ENCODE measurements at regions not wholly inside any gene's neighbourhood (a gene's known extent, or its start where the extent isn't known, plus 50 kb on each side); places are given as distances from the start of the nearest gene placed in this dataset.

GRCh38 chr17:72187556-72187955 is 66.7 kb downstream of the SOX9 start:
- CTCF ChIA-PET, result no interaction called here
- POLR2A ChIA-PET, result no interaction called here
- Mint-ChIP-seq H3K27me3 (ENCODE audit: insufficient read depth, unreplicated experiment) (no peaks in the 10 kb centered on the region), H3K9me3 (ENCODE audit: unreplicated experiment) (no peaks in the 10 kb centered on the region), H3K4me3 (ENCODE audit: unreplicated experiment) (no peak overlapping the region), H3K4me1 (ENCODE audit: insufficient read depth, unreplicated experiment) (peaks cover 2% of the 10 kb centered on the region), H3K36me3 (ENCODE audit: insufficient read depth, unreplicated experiment) (no peaks in the 10 kb centered on the region), H3K27ac (ENCODE audit: low read depth, unreplicated experiment) (no peak overlapping the region)
- TF ChIP-seq CTCF (IDR thresholded peaks at IDR 0.05; ENCODE audit: unreplicated experiment), result no peak
- no peak for DNase-seq (ENCODE audit: unreplicated experiment)
- no TSS peak for BruUV-seq (replicated peaks)
- intact Hi-C loops (cut with micrococcal nuclease), result no loop called here

- BruUV-seq (replicated peaks), result no TSS peak
- H3K4me1 Mint-ChIP-seq (ENCODE audit: insufficient read depth, unreplicated experiment), result peaks cover 7% of the 10 kb centered on the region
- TF ChIP-seq CTCF (IDR thresholded peaks at IDR 0.05; ENCODE audit: unreplicated experiment), result no peak
- POLR2A ChIA-PET, result no interaction called here
- CTCF ChIA-PET, result no interaction called here
- H3K9me3 Mint-ChIP-seq (ENCODE audit: unreplicated experiment), result no peaks in the 10 kb centered on the region
- intact Hi-C loops (cut with micrococcal nuclease), result no loop called here
- no peak overlapping the region for H3K27ac Mint-ChIP-seq (ENCODE audit: low read depth, unreplicated experiment)
- no peak overlapping the region for H3K4me3 Mint-ChIP-seq (ENCODE audit: unreplicated experiment)
- H3K36me3 Mint-ChIP-seq (ENCODE audit: insufficient read depth, unreplicated experiment), result no peaks in the 10 kb centered on the region
- DNase-seq (ENCODE audit: unreplicated experiment), result no peak
- H3K27me3 Mint-ChIP-seq (ENCODE audit: insufficient read depth, unreplicated experiment), result no peaks in the 10 kb centered on the region
These were observed 68.0 kb downstream of the SOX9 start for GRCh38 chr17:72188801-72189200.

- peaks cover 7% of the 10 kb centered on the region for H3K4me1 Mint-ChIP-seq (ENCODE audit: insufficient read depth, unreplicated experiment)
- no TSS peak for BruUV-seq (replicated peaks)
- DNase-seq (ENCODE audit: unreplicated experiment), result no peak
- H3K27me3 Mint-ChIP-seq (ENCODE audit: insufficient read depth, unreplicated experiment), result no peaks in the 10 kb centered on the region
- H3K4me3 Mint-ChIP-seq (ENCODE audit: unreplicated experiment), result no peak overlapping the region
- TF ChIP-seq CTCF (IDR thresholded peaks at IDR 0.05; ENCODE audit: unreplicated experiment), result no peak
- no peak overlapping the region for H3K27ac Mint-ChIP-seq (ENCODE audit: low read depth, unreplicated experiment)
- intact Hi-C loops (cut with micrococcal nuclease), result no loop called here
- H3K36me3 Mint-ChIP-seq (ENCODE audit: insufficient read depth, unreplicated experiment), result no peaks in the 10 kb centered on the region
- H3K9me3 Mint-ChIP-seq (ENCODE audit: unreplicated experiment), result no peaks in the 10 kb centered on the region
- ChIA-PET POLR2A (no interaction called here), CTCF (interaction anchor here (0.6 kb wide), 1 partner anchor 76 kb away, joined by 3 read pairs; no protein-coding TSS in a partner anchor)
These were observed 69.2 kb downstream of the SOX9 start for GRCh38 chr17:72189768-72190593.

GRCh38 chr17:72191356-72191755 is 70.5 kb downstream of the SOX9 start:
- intact Hi-C loops (cut with micrococcal nuclease), result no loop called here
- Mint-ChIP-seq H3K4me3 (ENCODE audit: unreplicated experiment) (no peak overlapping the region), H3K36me3 (ENCODE audit: insufficient read depth, unreplicated experiment) (no peaks in the 10 kb centered on the region), H3K27ac (ENCODE audit: low read depth, unreplicated experiment) (no peak overlapping the region), H3K27me3 (ENCODE audit: insufficient read depth, unreplicated experiment) (no peaks in the 10 kb centered on the region), H3K4me1 (ENCODE audit: insufficient read depth, unreplicated experiment) (peaks cover 7% of the 10 kb centered on the region), H3K9me3 (ENCODE audit: unreplicated experiment) (peaks cover 6% of the 10 kb centered on the region)
- ChIA-PET CTCF (no interaction called here), POLR2A (no interaction called here)
- no peak for DNase-seq (ENCODE audit: unreplicated experiment)
- no TSS peak for BruUV-seq (replicated peaks)
- no peak for TF ChIP-seq CTCF (IDR thresholded peaks at IDR 0.05; ENCODE audit: unreplicated experiment)
